ENCODE measurements at regions not wholly inside any gene's neighbourhood (a gene's known extent, or its start where the extent isn't known, plus 50 kb on each side); places are given as distances from the start of the nearest gene placed in this dataset.

DNA sequence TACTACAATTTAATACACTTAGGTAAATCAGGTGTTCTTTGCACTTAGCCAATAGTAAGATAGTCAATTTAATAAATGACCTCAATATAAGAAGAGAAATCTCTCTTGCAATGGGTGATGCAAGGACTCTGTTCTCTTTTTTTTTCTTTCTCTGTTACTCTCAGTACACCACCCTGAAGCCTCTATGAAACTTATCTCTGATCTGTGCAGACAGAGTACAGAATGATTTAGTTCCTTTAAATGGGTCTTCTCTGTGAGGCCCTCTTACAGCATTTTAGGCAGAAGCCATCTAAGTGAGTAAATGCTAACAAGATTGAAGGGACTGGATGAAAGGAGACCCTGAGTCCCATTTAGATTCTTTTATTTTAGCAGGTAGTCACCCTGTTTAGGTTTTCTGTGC, 312.8 kb downstream of the RFPL4B start:
- intact Hi-C loops (cut with micrococcal nuclease; ENCODE audit: unreplicated experiment) (no loop called here), in situ Hi-C loops (cut with HindIII; ENCODE audit: low pct_unique_long_range_greater_than_20kb, low sequenced_read_pairs) (no loop called here)
- H3K4me3 ChIP-seq (ENCODE audit: low read depth in 2 of 2, low read length in 2 of 2), result no peak overlapping the region
- ChIA-PET CTCF (no interaction called here), POLR2A (no interaction called here)
- no peaks in the 10 kb centered on the region for H3K4me1 ChIP-seq (ENCODE audit: control insufficient read depth, insufficient read depth, low read length)
- H3K27me3 ChIP-seq (ENCODE audit: control insufficient read depth, insufficient read depth, low read length), result no peaks in the 10 kb centered on the region
- DNase-seq (ENCODE audit: low read depth, low spot score) (no peak), ATAC-seq (no peak)
- H3K27ac ChIP-seq (ENCODE audit: low read length), result no peak overlapping the region
- H3K9me3 ChIP-seq (ENCODE audit: control insufficient read depth, insufficient read depth, low read depth, low read length), result no peaks in the 10 kb centered on the region
- TF ChIP-seq POLR2AphosphoS5 (IDR thresholded peaks at IDR 0.05; ENCODE audit: low read depth, low read length) (no peak), SIN3A (IDR thresholded peaks at IDR 0.05; ENCODE audit: borderline replicate concordance, insufficient read depth, low read depth, low read length) (no peak), TCF7L2 (IDR thresholded peaks at IDR 0.05; ENCODE audit: low read depth, low read length) (no peak)
- TF ChIP-seq, protein P1, sequence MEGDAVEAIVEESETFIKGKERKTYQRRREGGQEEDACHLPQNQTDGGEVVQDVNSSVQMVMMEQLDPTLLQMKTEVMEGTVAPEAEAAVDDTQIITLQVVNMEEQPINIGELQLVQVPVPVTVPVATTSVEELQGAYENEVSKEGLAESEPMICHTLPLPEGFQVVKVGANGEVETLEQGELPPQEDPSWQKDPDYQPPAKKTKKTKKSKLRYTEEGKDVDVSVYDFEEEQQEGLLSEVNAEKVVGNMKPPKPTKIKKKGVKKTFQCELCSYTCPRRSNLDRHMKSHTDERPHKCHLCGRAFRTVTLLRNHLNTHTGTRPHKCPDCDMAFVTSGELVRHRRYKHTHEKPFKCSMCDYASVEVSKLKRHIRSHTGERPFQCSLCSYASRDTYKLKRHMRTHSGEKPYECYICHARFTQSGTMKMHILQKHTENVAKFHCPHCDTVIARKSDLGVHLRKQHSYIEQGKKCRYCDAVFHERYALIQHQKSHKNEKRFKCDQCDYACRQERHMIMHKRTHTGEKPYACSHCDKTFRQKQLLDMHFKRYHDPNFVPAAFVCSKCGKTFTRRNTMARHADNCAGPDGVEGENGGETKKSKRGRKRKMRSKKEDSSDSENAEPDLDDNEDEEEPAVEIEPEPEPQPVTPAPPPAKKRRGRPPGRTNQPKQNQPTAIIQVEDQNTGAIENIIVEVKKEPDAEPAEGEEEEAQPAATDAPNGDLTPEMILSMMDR (IDR thresholded peaks at IDR 0.05), result no peak
- TF ChIP-seq, protein P2, sequence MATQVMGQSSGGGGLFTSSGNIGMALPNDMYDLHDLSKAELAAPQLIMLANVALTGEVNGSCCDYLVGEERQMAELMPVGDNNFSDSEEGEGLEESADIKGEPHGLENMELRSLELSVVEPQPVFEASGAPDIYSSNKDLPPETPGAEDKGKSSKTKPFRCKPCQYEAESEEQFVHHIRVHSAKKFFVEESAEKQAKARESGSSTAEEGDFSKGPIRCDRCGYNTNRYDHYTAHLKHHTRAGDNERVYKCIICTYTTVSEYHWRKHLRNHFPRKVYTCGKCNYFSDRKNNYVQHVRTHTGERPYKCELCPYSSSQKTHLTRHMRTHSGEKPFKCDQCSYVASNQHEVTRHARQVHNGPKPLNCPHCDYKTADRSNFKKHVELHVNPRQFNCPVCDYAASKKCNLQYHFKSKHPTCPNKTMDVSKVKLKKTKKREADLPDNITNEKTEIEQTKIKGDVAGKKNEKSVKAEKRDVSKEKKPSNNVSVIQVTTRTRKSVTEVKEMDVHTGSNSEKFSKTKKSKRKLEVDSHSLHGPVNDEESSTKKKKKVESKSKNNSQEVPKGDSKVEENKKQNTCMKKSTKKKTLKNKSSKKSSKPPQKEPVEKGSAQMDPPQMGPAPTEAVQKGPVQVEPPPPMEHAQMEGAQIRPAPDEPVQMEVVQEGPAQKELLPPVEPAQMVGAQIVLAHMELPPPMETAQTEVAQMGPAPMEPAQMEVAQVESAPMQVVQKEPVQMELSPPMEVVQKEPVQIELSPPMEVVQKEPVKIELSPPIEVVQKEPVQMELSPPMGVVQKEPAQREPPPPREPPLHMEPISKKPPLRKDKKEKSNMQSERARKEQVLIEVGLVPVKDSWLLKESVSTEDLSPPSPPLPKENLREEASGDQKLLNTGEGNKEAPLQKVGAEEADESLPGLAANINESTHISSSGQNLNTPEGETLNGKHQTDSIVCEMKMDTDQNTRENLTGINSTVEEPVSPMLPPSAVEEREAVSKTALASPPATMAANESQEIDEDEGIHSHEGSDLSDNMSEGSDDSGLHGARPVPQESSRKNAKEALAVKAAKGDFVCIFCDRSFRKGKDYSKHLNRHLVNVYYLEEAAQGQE (IDR thresholded peaks at IDR 0.05; ENCODE audit: insufficient read depth in 1 of 2, low read depth in 2 of 2, low read length in 1 of 2), result no peak
- BruUV-seq (replicated peaks), result no TSS peak
- no peaks in the 10 kb centered on the region for H3K36me3 ChIP-seq (ENCODE audit: control insufficient read depth, insufficient read depth, low read length)

DNA sequence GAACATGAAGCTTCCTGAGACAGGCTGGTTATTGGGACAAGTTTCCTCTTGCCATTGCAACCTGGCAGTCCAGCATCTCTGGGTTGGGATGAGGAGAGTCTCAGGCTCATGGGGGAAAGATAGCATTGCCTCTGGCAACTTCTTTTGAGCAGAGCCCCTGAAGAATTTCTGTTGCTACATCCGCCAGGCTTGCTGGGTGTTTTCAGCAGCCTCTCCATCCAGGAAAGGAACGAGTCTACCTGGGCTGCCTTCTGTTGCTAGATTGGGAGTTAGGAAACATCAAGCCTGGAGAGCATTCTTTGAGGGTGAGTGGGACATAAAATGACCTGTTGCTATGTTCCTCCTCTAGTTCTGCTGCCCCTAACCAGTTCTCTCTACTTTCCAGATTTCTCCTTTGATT, 313.5 kb downstream of the RFPL4B start:
- no peak for ATAC-seq
- POLR2A ChIA-PET, result no interaction called here
- no TSS peak for BruUV-seq (replicated peaks)

More for the DNA sequence above, 313.5 kb downstream of the RFPL4B start:
- Histone ChIP-seq H3K36me3 (ENCODE audit: control insufficient read depth, insufficient read depth, low read length) (no peaks in the 10 kb centered on the region), H3K9me3 (ENCODE audit: control insufficient read depth, insufficient read depth, low read depth, low read length) (no peaks in the 10 kb centered on the region), H3K27ac (ENCODE audit: low read length) (no peak overlapping the region), H3K4me1 (ENCODE audit: control insufficient read depth, insufficient read depth, low read length) (no peaks in the 10 kb centered on the region), H3K27me3 (ENCODE audit: control insufficient read depth, insufficient read depth, low read length) (no peaks in the 10 kb centered on the region), H3K4me3 (ENCODE audit: low read depth in 2 of 2, low read length in 2 of 2) (no peak overlapping the region)
- in situ Hi-C loops (cut with HindIII; ENCODE audit: low pct_unique_long_range_greater_than_20kb, low sequenced_read_pairs), result no loop called here
- intact Hi-C loops (cut with micrococcal nuclease; ENCODE audit: unreplicated experiment), result no loop called here
- TF ChIP-seq, protein P2 (IDR thresholded peaks at IDR 0.05; ENCODE audit: insufficient read depth in 1 of 2, low read depth in 2 of 2, low read length in 1 of 2), result no peak
- TF ChIP-seq POLR2AphosphoS5 (IDR thresholded peaks at IDR 0.05; ENCODE audit: low read depth, low read length), result no peak
- no peak for TF ChIP-seq TCF7L2 (IDR thresholded peaks at IDR 0.05; ENCODE audit: low read depth, low read length)
- TF ChIP-seq, protein P1 (IDR thresholded peaks at IDR 0.05), result no peak
- no peak for TF ChIP-seq SIN3A (IDR thresholded peaks at IDR 0.05; ENCODE audit: borderline replicate concordance, insufficient read depth, low read depth, low read length)
- DNase-seq (ENCODE audit: low read depth, low spot score), result no peak
- CTCF ChIA-PET, result no interaction called here
